ENCODE measurements at regions not wholly inside any gene's neighbourhood (a gene's known extent, or its start where the extent isn't known, plus 50 kb on each side); places are given as distances from the start of the nearest gene placed in this dataset.
"Not testable (repeated sequence)": the region's sequence is repeated elsewhere in the genome, so short reads cannot be mapped to it uniquely, and the experiment has no call there.

- not testable (repeated sequence) for DNase-seq
Observed at GRCh38 chrX:99988532-99988931, 421.5 kb downstream of the PCDH19 start.

- DNase-seq = no peak
Observed at GRCh38 chrX:99973572-99974226, 436.4 kb downstream of the PCDH19 start.

- DNase-seq = no peak
Observed at GRCh38 chrX:99939883-99940232, 470.2 kb downstream of the PCDH19 start.

GRCh38 chrX:99939206-99939882 lies 470.7 kb downstream of the PCDH19 start:
- DNase-seq = not testable (repeated sequence)

- no peak for DNase-seq
Observed at GRCh38 chrX:99938464-99938863, 471.6 kb downstream of the PCDH19 start.

- no peak for DNase-seq
Observed at GRCh38 chrX:99933865-99934264, 476.2 kb downstream of the PCDH19 start.

- peak in 1 of 2 experiments; percentile 40 for DNase-seq
Observed at GRCh38 chrX:99914635-99915034, 495.4 kb downstream of the PCDH19 start.

GRCh38 chrX:99913611-99914010 lies 496.5 kb downstream of the PCDH19 start:
- DNase-seq = no peak

- no peak for DNase-seq
Observed at GRCh38 chrX:99909946-99910345, 500.1 kb downstream of the PCDH19 start.

- DNase-seq = no peak
Observed at GRCh38 chrX:99901091-99901490, 509.0 kb downstream of the PCDH19 start.

- DNase-seq = no peak
Observed at GRCh38 chrX:99887918-99888317, 522.2 kb downstream of the PCDH19 start.

- no peak for DNase-seq
Observed at GRCh38 chrX:99857455-99857854, 552.6 kb downstream of the PCDH19 start.

GRCh38 chrX:99833821-99834220 lies 576.3 kb downstream of the PCDH19 start:
- no peak for DNase-seq

GRCh38 chrX:99820197-99820596 lies 589.9 kb downstream of the PCDH19 start:
- no peak for DNase-seq

- DNase-seq = no peak
Observed at GRCh38 chrX:99800016-99800415, 610.1 kb downstream of the PCDH19 start.

GRCh38 chrX:99798936-99799335 lies 611.1 kb downstream of the PCDH19 start:
- no peak for DNase-seq

- no peak for DNase-seq
Observed at GRCh38 chrX:99795495-99795894, 614.6 kb downstream of the PCDH19 start.

- DNase-seq = no peak
Observed at GRCh38 chrX:99782516-99783040, 627.5 kb downstream of the PCDH19 start.

- DNase-seq = no peak
Observed at GRCh38 chrX:99777912-99778311, 632.2 kb downstream of the PCDH19 start.

- no peak for DNase-seq
Observed at GRCh38 chrX:99761731-99762130, 648.3 kb downstream of the PCDH19 start.

- DNase-seq = no peak
Observed at GRCh38 chrX:99752776-99753175, 657.3 kb downstream of the PCDH19 start.

GRCh38 chrX:99750721-99751120 lies 659.4 kb downstream of the PCDH19 start:
- no peak for DNase-seq

- DNase-seq = no peak
Observed at GRCh38 chrX:99722094-99722493, 688.0 kb downstream of the PCDH19 start.

- no peak for DNase-seq
Observed at GRCh38 chrX:99719140-99719539, 690.9 kb downstream of the PCDH19 start.

GRCh38 chrX:99717716-99718115 lies 692.4 kb downstream of the PCDH19 start:
- no peak for DNase-seq

Measured in SHP77 (cell line).